ENCODE measurements at regions not wholly inside any gene's neighbourhood (a gene's known extent, or its start where the extent isn't known, plus 50 kb on each side); places are given as distances from the start of the nearest gene placed in this dataset.
"Not testable (repeated sequence)": the region's sequence is repeated elsewhere in the genome, so short reads cannot be mapped to it uniquely, and the experiment has no call there.

DNA sequence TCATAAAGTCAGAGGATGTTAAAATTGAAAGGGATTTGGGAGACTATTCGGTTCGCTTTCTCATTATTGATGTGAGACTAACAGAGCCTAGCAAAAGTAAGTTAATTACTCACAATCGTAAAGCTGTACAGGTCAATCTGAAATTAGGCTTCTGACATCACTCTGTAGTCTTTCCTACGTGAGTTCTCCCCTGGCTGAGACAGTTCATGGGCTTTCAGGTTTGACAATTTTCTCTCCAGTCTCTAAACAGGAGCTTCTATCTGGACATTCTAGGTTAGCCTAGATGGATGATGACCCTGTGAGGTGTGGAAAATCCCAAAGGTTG lies 77.5 kb upstream of the VKORC1L1 start:
- H3K27me3 ChIP-seq (replicated peaks); in situ Hi-C loops (cut with HindIII; ENCODE audit: low pct_ligation_motif_present, low sequenced_read_pairs); H3K4me3 ChIP-seq (ENCODE audit: low read depth, low read length); DNase-seq; H3K36me3 ChIP-seq (replicated peaks): not testable (repeated sequence)
- peak overlapping the region; percentile 45 for H3K27ac ChIP-seq

GRCh38 chr7:65796205-65796604 lies 76.7 kb upstream of the VKORC1L1 start:
- Histone ChIP-seq H3K27ac (no peak overlapping the region), H3K36me3 (replicated peaks) (no peaks in the 10 kb centered on the region), H3K4me3 (ENCODE audit: low read depth, low read length) (no peak overlapping the region), H3K27me3 (replicated peaks) (no peaks in the 10 kb centered on the region)
- DNase-seq, result no peak
- TF ChIP-seq, protein P1, sequence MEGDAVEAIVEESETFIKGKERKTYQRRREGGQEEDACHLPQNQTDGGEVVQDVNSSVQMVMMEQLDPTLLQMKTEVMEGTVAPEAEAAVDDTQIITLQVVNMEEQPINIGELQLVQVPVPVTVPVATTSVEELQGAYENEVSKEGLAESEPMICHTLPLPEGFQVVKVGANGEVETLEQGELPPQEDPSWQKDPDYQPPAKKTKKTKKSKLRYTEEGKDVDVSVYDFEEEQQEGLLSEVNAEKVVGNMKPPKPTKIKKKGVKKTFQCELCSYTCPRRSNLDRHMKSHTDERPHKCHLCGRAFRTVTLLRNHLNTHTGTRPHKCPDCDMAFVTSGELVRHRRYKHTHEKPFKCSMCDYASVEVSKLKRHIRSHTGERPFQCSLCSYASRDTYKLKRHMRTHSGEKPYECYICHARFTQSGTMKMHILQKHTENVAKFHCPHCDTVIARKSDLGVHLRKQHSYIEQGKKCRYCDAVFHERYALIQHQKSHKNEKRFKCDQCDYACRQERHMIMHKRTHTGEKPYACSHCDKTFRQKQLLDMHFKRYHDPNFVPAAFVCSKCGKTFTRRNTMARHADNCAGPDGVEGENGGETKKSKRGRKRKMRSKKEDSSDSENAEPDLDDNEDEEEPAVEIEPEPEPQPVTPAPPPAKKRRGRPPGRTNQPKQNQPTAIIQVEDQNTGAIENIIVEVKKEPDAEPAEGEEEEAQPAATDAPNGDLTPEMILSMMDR (IDR thresholded peaks at IDR 0.05; ENCODE audit: low read depth, low read length, missing control alignments), result no peak
- in situ Hi-C loops (cut with HindIII; ENCODE audit: low pct_ligation_motif_present, low sequenced_read_pairs), result no loop called here

- H3K27ac ChIP-seq; in situ Hi-C loops (cut with HindIII; ENCODE audit: low pct_ligation_motif_present, low sequenced_read_pairs); H3K27me3 ChIP-seq (replicated peaks); H3K4me3 ChIP-seq (ENCODE audit: low read depth, low read length); H3K36me3 ChIP-seq (replicated peaks); DNase-seq: not testable (repeated sequence)
These were observed 75.8 kb upstream of the VKORC1L1 start for GRCh38 chr7:65797086-65797485.

- H3K27ac ChIP-seq, result peak overlapping the region; percentile 85
- DNase-seq; in situ Hi-C loops (cut with HindIII; ENCODE audit: low pct_ligation_motif_present, low sequenced_read_pairs); H3K4me3 ChIP-seq (ENCODE audit: low read depth, low read length); H3K36me3 ChIP-seq (replicated peaks); H3K27me3 ChIP-seq (replicated peaks): not testable (repeated sequence)
These were observed 75.3 kb upstream of the VKORC1L1 start for GRCh38 chr7:65797566-65797965.

- in situ Hi-C loops (cut with HindIII; ENCODE audit: low pct_ligation_motif_present, low sequenced_read_pairs), result no loop called here
- peak; percentile 43 for DNase-seq
- TF ChIP-seq, protein P1 (IDR thresholded peaks at IDR 0.05; ENCODE audit: low read depth, low read length, missing control alignments), result no peak
- H3K36me3 ChIP-seq (replicated peaks), result no peaks in the 10 kb centered on the region
- H3K27ac ChIP-seq, result peak overlapping the region; percentile 85
- no peak overlapping the region for H3K4me3 ChIP-seq (ENCODE audit: low read depth, low read length)
- no peaks in the 10 kb centered on the region for H3K27me3 ChIP-seq (replicated peaks)
These were observed 74.5 kb upstream of the VKORC1L1 start for GRCh38 chr7:65798111-65799075.

DNA sequence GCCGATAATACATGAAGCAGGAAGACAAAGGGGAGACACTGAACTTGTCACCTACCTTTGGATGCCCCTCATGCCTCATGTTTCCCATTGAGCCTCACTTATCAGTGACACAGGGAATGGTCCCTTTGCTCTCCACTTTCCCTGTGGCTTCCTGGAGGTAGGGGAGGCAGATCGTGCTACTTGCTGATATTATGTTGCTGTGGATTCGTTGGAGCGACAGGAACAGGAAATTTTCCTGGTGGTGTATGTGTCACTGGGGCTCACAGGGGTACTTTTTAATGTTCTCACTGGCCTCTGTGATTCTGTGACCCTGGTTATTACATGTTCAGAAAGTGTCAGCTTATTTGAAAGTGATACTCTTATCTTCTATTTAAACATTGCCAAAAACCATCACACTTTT lies 72.7 kb upstream of the VKORC1L1 start:
- in situ Hi-C loops (cut with HindIII; ENCODE audit: low pct_ligation_motif_present, low sequenced_read_pairs); H3K27me3 ChIP-seq (replicated peaks); H3K27ac ChIP-seq; H3K4me3 ChIP-seq (ENCODE audit: low read depth, low read length); H3K36me3 ChIP-seq (replicated peaks); DNase-seq: not testable (repeated sequence)

DNA sequence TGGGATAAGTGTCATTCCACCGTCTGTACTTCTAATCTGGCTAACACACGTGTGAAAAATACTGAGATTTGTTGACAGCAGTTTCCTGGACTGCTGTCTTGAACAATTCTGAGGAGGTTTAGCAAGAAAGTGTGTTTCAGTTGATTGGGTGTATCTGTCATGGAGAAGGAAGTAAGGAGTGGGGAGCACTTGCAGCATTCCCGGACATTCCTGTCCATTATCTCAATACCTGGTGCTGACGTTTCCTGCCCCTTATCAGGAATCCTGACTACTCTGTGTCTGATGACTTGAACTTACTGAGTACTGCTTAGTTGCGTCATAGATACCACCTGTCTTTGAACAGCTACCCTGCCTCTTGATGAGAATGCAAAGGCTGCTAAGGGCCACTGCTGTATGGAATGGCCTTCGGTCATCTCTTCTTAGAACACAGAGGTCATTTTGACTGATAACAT lies 72.0 kb upstream of the VKORC1L1 start:
- TF ChIP-seq, protein P1 (IDR thresholded peaks at IDR 0.05; ENCODE audit: low read depth, low read length, missing control alignments), result no peak
- Histone ChIP-seq H3K4me3 (ENCODE audit: low read depth, low read length) (no peak overlapping the region), H3K27me3 (replicated peaks) (no peaks in the 10 kb centered on the region), H3K36me3 (replicated peaks) (no peaks in the 10 kb centered on the region), H3K27ac (no peak overlapping the region)
- no peak for DNase-seq
- in situ Hi-C loops (cut with HindIII; ENCODE audit: low pct_ligation_motif_present, low sequenced_read_pairs), result no loop called here

DNA sequence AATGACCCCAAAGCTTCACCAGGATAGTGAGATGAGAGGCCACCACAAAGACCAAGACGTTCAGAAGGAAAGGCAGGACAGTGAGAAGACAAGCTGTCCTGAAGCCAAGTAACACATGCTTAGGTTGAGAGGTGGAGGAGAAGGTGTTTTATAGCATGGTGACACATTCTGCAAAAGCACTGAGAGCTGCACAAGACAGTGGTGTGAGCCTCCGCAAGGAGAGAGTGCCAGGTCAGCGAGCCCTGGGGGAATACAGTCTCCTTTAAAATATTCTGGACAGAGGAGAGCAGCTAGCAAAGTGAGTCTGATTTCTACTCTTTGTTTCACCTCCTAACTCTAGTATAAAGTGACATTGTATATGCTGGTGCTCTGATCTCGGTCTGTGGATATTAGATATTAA lies 68.0 kb upstream of the VKORC1L1 start:
- H3K4me3 ChIP-seq (ENCODE audit: low read depth, low read length), result no peak overlapping the region
- no peak overlapping the region for H3K27ac ChIP-seq
- no peaks in the 10 kb centered on the region for H3K36me3 ChIP-seq (replicated peaks)
- no peaks in the 10 kb centered on the region for H3K27me3 ChIP-seq (replicated peaks)
- no peak for DNase-seq
- TF ChIP-seq, protein P1 (IDR thresholded peaks at IDR 0.05; ENCODE audit: low read depth, low read length, missing control alignments), result no peak
- in situ Hi-C loops (cut with HindIII; ENCODE audit: low pct_ligation_motif_present, low sequenced_read_pairs), result no loop called here

DNA sequence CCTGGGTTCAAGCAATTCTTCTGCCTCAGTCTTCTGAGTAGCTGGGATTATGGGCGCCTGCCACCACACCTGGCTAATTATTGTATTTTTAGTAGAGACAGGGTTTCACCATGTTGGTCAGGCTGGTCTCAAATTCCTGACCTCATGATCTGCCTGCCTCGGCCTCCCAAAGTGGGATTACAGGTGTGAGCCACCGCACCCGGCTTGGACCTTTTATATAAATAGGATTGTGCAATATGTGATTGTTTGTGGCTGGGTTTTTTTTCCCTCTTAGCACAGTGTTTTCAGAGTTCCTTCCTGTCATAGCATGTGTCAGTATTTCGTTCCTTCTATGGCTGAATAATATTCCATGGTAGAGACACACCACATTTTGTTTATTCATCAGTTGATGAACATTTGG lies 65.8 kb upstream of the VKORC1L1 start:
- H3K27me3 ChIP-seq (replicated peaks); in situ Hi-C loops (cut with HindIII; ENCODE audit: low pct_ligation_motif_present, low sequenced_read_pairs); H3K27ac ChIP-seq; H3K4me3 ChIP-seq (ENCODE audit: low read depth, low read length); H3K36me3 ChIP-seq (replicated peaks); DNase-seq: not testable (repeated sequence)
